HG02943 (cell line): ENCODE measurements at regions not wholly inside any gene's neighbourhood (a gene's known extent, or its start where the extent isn't known, plus 50 kb on each side); places are given as distances from the start of the nearest gene placed in this dataset.

ENCODE experiments used
- ATAC-seq: cut with Tn5 transposase; IDR thresholded peaks from one replicate; pipeline ENCODE4 v1.9.1; 2021; ENCODE audit warnings: mild to moderate bottlenecking, low read depth, moderate library complexity; ENCODE audit not compliant: unreplicated experiment

DNA sequence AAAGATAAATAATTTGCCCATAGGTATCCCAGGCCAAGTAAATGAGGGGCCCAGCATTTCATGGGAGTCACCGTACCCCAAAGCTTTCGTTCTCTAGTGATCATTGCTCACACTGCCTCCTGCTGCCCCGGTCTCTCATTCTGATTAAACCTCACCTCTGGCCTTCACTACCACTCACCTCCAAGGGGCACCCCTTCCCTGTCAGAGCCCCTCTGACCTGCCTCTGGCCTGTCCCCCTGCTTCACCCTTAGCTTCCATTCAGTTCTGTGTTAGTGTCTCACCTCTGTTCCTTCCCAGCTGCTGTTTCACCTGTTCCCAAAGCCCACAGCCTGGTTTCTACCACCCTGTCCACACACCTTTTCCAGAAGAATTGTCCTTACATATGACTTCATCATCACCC is 150.3 kb upstream of the E2F8 start:
- no peak for ATAC-seq

DNA sequence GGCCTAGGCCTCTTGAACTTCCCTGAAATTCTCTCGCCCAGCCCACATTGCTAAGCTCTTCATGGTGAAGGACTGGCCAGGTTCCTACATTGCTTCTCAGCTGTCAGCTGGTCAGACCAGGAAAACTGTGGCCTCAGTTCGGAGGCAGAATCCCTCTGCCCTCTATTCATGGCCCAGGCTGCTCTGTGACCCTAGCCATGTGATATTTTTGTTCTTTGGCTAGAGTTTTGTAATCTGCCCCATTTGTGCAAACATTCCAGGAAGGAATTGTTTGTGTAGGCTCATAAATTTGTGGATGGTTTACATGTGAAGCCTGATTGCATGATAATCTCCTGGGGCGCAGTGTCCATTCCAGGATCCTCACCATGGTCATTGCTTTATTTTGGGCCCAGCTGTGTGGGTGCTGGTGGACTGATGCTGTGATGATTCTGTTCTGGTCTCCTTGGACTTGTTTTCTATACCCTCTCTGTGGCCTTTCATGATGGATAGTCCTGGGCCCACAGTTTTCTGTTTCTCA is 149.1 kb upstream of the E2F8 start:
- ATAC-seq = no peak

DNA sequence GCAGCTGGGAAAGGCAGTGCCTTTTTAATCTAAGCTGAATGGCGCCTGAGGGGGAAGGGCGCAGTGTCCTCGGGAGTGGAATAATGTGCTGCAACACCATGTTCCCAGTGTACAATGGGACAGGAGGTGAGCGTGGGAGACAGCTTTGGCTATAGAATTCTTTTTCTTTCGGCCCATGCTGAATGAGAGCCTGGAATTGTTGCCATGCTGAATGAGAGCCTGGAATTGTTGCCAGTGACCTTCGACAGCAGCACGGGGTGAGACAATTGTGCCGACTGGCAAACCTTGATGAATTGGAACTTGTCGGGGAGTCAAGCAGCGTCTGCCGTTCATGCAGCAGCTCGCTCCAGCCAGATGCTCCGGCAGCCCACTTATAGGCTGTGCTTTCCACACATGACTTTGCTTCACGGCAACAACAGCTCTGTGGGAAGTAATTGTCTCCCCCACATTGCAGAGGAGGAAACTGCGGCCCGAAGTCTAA is 141.4 kb upstream of the E2F8 start:
- no peak for ATAC-seq

DNA sequence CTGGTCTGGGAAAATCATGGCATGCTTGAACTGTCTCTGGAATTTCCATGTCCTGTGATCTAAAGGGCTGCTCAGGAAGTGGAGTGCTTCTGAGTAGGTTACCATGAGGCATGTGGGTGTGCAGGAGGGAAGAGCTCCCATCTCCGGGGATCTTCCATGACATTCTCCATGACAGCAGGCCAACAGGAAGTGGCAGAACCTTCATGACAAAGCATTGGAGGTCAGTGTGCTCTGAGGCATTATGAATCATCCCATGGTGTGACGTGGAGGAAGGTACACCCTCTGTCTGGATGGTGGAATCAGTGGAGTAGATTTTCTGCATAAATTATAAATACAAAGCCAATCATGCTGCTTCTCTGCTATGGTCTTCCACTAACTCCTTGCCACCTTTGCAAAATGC is 139.6 kb upstream of the E2F8 start:
- no peak for ATAC-seq

DNA sequence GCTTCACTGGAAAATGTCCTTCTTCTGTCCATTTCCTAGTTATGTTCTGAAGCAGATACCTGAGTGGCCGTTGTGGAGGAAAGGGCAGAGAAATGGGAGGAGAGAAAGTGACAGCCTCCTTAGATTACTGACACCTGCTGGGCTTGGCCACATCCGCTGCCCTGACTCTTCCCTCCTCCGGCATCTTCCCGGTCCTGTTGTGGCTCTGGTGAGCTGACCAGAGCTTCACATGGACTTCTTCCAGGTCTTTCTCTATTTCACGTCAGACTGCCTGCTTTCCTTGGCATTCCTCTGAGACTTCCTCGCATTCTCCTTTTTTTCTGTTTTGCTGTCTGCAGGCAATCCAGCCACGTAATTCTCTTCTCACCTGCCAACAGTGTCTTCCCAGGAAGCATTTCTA is 138.7 kb upstream of the E2F8 start:
- no peak for ATAC-seq

DNA sequence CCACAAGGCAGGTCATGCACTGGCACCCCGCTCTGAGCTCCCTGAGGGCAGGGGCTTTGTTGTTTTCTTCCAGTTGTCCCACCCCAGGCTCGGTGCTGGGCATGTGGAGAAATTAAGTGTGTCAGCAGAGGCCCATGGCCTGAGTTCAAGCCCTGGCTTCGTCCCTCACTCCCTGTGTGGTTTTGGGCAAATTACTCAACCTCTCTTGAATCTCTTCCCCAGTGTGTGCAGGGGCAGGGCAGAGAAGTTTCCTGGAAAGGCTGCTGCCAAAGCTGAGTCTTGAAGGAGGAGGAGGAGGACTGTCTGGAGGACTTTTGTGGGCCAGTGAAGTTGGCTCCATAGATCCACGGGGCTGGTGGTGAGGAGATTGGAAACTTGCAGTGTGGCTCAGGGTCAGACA is 138.1 kb upstream of the E2F8 start:
- no peak for ATAC-seq

DNA sequence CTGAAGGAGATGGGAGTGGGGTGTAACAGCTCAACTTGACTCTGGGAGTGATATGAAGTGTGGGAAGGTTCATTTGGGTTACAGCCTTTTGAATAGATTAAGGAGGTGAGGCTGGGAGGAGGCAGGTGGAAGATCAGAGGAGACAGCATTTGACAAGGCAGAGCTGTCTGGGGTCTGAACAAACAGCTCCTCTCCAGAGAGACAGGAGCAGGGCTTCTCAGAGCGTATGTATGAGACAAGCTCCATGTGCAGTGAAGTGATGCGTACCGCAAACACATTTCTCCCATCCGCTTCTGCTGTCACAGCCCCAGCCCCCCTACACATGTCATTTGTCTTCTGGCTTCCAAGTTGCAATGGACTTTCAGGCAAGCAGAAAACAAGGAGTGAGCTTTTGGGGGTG is 137.1 kb upstream of the E2F8 start:
- ATAC-seq = no peak

DNA sequence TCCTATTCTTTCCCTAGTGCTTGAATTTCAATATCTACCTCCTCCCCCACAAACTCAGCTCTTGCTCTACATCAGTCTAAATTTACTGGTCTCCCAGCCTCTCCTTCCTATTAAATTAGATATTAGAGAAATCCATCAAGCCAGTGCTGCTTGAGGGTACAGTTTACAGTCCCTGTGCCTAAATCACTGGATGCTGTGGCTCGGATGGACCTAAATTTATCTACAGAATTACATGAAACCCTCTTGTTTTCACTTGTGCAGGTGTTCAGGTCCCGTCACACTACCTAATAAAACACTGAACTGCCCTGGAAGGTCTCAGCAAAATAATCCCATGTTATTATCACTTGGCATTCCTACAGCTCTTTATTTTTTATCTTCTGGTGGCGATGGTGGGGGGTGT is 134.7 kb upstream of the E2F8 start:
- no peak for ATAC-seq

DNA sequence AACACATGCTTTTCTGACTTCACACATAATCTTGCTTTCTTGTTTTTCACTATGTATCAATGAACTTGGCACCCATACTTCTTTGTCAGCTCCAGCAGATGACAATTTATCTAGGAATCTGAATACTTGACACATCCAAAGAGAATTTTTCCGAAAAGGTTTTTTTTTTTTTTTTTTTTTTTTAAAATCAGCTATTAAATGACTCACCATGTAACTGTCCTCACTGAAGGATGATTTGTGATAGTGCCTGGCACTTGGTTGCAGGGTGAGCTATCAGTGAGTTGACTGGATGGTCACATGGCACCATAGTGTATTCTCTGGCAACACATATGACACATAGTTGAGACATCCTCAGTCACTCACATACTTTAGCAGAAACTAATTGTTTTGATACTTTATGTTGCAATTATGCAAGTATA is 133.4 kb upstream of the E2F8 start:
- ATAC-seq = no peak

DNA sequence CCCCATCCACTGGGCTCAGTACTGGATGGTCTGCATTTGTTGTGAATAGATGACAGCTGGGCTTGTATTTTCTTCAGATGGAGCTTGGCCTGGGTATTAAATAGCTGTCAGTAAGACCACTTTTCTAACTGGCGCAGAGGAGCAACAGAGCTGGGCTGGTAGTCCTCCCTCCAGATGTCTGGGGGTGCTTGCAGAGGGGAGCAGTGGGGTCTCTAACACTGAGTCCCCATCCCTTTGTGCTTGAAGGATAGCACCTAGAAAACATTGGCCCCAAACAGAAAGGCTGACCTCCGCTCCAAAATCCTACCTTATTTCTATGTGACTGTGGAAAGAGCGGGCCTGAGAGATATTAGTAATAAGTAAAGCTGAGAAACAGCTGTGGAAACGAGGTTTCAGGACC is 131.6 kb upstream of the E2F8 start:
- no peak for ATAC-seq

DNA sequence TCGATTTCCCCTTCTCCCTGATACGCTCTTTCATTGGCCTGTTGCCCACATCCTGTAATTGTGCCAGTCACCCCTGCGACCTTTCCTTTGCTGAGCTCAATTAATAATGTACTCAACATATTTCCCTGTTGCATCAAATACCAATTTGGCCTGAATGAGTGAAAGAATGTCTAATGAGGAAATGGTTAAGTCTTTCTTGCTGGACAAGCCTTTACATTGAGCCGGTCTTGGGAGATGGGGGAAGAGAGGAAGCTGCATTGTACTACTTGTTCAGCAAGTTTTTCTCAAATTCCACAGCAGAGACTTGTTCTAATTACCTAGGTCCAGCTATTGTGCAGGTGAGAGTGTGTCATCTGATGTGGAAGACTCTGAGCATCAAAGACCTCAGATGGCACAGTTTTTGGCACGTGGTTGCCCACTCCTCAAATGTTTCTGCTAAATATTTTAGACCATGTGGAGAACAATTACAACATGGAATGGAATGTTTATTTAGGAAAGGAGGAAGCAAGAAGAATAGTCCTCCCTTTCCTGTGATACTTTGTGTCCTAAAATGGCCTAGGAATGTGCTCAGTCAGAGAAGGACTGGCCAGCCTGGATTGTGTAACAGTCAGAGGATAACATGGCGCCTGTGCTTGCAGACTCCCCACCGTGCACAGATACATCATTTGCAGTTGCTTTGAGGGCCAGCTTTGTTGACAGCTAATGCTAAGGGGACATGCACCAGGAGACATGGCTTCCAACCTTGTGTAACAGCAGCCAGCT is 129.5 kb upstream of the E2F8 start:
- ATAC-seq = no peak

DNA sequence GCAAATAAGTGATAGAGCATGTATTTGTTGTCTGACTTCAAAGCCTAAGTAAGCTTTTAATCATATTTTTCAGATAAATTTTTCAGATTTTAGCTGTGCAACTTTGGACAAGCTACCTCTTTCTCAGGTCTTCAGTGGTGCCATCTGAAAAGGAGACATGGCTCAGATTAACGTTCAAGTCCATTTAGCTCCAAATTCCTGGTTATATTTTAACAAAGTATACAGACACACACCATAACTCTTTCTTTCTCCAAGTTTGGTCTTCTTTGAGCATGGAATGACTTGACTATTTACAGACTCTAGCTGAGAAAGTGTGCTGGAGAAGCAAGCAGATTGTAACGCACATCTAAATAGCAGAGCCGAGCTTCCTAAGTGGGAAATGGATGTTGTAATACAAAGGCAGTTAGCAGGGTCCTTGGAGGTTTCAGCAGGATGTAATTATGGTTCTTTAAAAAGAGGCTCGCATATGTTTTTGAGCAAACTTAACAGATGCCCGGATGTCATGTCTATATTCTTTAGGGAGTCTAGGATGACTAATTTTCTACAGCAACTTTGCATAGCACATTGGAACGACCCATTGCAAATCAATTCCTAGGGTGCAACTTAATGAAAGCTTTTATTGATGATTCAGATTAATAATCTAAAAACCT is 128.1 kb upstream of the E2F8 start:
- no peak for ATAC-seq

DNA sequence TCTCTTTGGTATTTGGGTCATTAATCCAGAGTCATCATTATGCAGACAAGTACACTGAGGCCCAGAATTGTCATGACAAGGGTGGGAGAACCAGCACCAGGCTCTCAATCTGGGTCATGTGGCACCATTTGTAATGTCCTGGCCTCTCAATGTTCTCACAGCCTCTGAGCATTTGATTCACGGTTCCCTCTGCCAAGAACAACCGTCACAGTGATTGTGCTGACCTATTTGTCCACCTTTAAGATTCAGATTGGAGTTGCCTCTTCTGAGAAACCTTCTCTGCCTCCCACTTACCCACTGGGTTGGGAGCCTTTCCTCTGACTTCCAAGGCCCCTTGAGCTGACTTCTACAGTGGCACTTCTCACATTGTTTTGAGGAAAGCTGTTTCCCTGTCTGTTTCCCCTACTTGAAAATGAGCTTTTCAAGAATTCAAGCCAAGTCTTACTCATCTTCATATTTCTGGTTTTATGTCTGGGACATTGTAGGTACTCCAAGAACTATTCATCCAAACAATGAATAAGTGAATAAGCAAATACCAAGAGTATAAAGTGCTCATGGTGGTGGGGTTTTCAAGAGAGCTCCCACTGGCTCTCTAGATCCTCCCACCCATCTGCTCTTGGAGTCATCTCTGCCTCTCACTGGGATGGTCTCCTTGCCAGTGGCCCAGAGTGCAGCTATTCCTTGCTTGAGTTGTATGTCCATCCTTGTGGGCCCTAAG is 126.4 kb upstream of the E2F8 start:
- no peak for ATAC-seq

DNA sequence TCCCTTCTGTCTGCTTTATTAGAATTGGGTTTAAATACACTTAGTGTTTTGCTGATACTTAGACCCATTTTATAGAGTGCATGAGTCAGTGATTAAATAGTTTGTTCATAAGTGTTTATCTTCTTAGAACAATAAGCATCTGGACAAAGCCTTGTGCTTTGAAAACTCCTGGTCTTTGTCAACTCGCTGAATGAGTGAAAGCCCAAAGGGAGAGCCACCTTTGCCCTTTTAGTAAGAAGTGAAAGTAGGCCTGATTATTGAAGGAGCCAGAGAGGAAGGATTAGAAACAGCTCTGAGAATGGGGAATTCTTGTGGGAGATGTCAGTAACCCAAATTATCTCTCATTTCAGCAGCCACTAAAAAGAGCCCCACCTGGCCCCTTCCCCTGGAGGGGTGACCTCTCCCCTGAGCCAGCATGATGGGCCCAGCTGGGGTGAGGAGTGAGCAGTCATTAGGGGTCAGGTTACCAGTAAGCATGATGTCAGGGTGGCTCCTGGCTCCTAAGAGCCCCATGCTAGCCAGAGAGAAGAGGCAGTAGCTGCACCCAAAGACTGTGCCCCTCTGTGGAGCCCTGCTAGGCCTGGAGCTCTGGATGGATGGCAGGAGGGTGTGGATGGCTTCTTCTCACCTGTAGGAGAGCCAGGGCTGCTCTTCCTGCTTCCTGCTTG is 125.1 kb upstream of the E2F8 start:
- no peak for ATAC-seq

DNA sequence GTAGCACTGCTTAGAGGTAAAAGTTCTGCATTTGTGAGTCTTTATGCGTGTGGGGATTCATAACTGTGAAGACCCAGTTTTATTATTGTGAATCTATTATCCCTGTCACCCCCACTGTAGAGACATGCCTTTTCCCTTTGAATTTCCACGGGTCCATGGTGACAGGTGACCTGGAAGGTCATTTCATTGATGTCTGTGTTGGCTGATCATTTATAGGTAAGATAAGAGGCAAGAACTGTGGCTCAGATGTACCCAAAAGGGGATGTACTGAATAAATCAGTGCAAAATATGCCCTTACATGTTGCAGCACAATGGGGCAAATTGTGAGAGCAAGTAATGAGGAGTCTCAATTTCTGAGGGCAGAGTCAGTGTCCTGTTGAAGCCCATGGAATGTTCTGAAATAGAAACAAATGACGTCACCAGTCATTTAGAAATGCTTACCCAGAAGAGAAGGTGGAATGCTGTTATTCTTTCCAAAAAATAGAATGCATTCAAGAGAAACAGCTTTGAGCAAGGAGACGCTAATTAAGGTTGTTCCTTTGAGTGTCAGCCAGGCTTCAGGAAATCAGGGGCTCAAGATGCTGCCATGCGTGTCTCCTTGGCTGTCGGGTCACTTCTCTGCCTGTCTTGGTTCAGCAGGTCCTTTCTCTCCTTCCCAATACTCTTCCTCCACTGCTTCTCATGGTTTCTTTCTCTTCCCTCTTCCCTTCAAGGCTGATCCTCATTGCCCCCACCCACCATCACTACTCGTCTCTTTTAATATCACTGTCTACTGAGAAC is 118.7 kb upstream of the E2F8 start:
- ATAC-seq = no peak

DNA sequence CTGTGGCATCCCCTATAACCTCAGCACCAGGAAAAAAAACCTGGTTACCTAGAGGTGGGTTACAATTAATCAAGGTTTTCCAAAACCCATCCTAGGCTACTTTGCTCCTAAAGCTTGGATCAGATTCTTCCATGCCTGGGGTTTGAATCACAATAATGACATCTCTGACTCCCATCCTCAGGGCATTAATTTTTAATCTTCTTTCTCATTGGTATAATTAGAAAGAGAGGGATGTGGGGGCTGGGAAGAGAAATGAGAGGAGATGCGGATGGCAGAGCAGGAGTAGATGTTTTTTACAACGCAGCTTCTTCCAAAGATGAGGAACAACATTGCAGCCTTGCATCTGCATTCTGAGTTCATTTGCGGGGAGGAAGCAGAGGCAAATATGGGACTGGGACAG is 117.2 kb upstream of the E2F8 start:
- no peak for ATAC-seq

DNA sequence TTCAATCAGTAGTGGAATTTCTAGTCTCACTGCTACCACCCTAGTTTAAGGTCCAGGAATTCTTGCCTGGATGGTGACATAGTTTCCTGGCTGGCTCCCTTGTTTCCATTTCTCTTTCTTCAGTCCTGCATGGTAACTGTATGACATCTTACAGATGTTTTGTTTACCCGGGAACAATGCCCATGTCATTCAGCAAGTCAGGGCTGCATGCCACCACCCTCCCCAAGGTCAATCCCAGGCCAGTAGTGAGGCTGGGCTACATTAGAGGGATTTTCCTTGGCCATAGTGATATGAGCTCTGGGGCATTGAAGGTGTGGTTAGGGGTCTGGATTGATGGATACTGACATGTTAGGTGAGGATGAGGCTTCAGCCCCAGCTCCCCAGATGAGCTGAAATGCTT is 114.9 kb upstream of the E2F8 start:
- ATAC-seq = no peak

DNA sequence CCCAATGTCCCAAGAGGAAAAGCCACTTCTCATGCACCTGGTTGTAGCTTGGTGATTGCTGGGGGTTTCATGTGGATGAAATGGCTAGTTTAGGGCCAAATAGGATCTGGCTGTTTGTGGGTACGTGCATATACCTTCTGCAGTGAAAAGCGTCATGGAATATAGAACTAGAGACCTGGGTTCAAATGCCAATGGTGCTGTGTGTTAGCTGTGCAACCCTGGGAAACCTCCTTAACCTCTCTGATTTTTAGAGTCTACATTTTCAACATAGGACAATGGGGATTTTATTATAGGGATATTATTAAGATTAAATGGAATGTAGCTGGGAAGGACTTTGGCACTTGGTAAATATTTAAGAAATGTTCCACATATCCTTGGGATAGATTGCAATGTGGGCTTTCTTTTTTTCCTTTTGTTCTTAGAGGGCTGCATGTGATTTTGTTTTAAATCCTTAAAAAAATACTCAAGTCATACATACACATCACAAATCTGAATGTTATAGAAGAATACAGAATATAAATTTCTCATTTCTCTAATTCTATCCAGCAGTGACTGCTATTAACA is 112.6 kb upstream of the E2F8 start:
- no peak for ATAC-seq

DNA sequence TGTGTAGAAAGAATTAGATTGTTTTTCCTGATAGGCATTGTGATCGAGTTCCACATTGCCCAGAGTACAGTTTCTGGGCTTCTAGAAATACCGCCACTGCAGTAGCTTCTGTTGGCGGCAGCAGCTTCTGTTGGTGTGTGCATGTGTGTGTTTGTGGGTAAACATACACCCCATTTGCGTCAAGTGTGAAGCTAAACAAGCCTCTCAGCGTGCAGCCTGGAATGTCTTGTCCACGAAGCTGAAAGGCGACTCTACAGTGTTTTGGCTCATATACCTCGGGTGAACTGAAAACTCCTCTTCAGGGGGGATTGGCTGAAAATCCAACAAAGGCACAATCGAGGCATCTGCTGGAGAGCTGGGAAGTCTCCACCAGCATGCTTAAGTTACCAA is 112.0 kb upstream of the E2F8 start:
- ATAC-seq = no peak
